ENCODE measurements at regions not wholly inside any gene's neighbourhood (a gene's known extent, or its start where the extent isn't known, plus 50 kb on each side); places are given as distances from the start of the nearest gene placed in this dataset.

GRCh38 chr9:84408416-84408815 is 67.9 kb upstream of the SLC28A3 start:
- H4K20me1 ChIP-seq (ENCODE audit: insufficient read depth): no peaks in the 10 kb centered on the region
- intact Hi-C loops (cut with micrococcal nuclease): no loop called here
- ChIA-PET CTCF (no interaction called here), POLR2A (no interaction called here), RAD21 (ENCODE audit: low non-redundant PET in 1 of 2, low total read pairs in 2 of 2, uncharacterized antibody in 2 of 2, unreplicated experiment in 2 of 2) (no interaction called here)
- ATAC-seq (no peak), DNase-seq (ENCODE audit: low read depth, low spot score) (no peak)
- H3K4me3 ChIP-seq (replicated peaks in 1 of 2; ENCODE audit: low read depth in 1 of 2, low read length in 2 of 2): no peak overlapping the region
- no peak overlapping the region for H3K9ac ChIP-seq (ENCODE audit: low read length)
- no peak overlapping the region for H3K27ac ChIP-seq (ENCODE audit: low read depth, low read length)
- BruUV-seq (replicated peaks): no TSS peak
- H3K9me3 ChIP-seq (ENCODE audit: control insufficient read depth in 1 of 2, insufficient read depth in 1 of 2, low read depth in 1 of 2, low read length in 2 of 2): no peaks in the 10 kb centered on the region
- no peaks in the 10 kb centered on the region for H3K79me2 ChIP-seq (ENCODE audit: insufficient read depth, low read length)
- no peak overlapping the region for H3K4me2 ChIP-seq (ENCODE audit: low read length)
- no peaks in the 10 kb centered on the region for H3K4me1 ChIP-seq (ENCODE audit: control insufficient read depth in 1 of 2, insufficient read depth in 2 of 2, low read length in 2 of 2)
- H3K9me2 ChIP-seq (ENCODE audit: insufficient read depth): no peaks in the 10 kb centered on the region
- no peaks in the 10 kb centered on the region for H3K36me3 ChIP-seq (ENCODE audit: control insufficient read depth in 1 of 2, insufficient read depth in 2 of 2, low read length in 2 of 2)
- H2AFZ ChIP-seq (ENCODE audit: low read depth, low read length, poor library complexity, severe bottlenecking): no peak overlapping the region
- no peak for TF ChIP-seq POLR2A (IDR thresholded peaks at IDR 0.05; ENCODE audit: borderline replicate concordance, extremely low read depth, insufficient read depth, insufficient read length)
- TF ChIP-seq CTCF (IDR thresholded peaks at IDR 0.05 in 2 of 3, conservative IDR thresholded peaks at IDR 0.05 in 1 of 3; ENCODE audit: borderline replicate concordance in 1 of 3, insufficient read depth in 1 of 3, low read depth in 2 of 3, low read length in 2 of 3): no peak
- TF ChIP-seq TCF7L2 (IDR thresholded peaks at IDR 0.05; ENCODE audit: borderline replicate concordance, extremely low read depth, insufficient read depth, insufficient read length): no peak
- TF ChIP-seq ZFX (IDR thresholded peaks at IDR 0.05): no peak
- TF ChIP-seq, protein P1, sequence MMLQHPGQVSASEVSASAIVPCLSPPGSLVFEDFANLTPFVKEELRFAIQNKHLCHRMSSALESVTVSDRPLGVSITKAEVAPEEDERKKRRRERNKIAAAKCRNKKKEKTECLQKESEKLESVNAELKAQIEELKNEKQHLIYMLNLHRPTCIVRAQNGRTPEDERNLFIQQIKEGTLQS (IDR thresholded peaks at IDR 0.05): no peak
- TF ChIP-seq SIN3A (IDR thresholded peaks at IDR 0.05; ENCODE audit: low read depth): no peak
- no peak for TF ChIP-seq SP1 (IDR thresholded peaks at IDR 0.05; ENCODE audit: low read depth)
- TF ChIP-seq JUND (IDR thresholded peaks at IDR 0.05): no peak
- no peak for TF ChIP-seq MAX (IDR thresholded peaks at IDR 0.05)
- TF ChIP-seq RAD21 (IDR thresholded peaks at IDR 0.05; ENCODE audit: low read depth): no peak
- TF ChIP-seq FOSL1 (IDR thresholded peaks at IDR 0.05; ENCODE audit: low read depth): no peak
- no peak for TF ChIP-seq ELF1 (IDR thresholded peaks at IDR 0.05; ENCODE audit: borderline replicate concordance, low read depth)
- TF ChIP-seq EZH2 (IDR thresholded peaks at IDR 0.05): no peak
- H3K27me3 ChIP-seq (ENCODE audit: insufficient read depth, low read length): no peaks in the 10 kb centered on the region

Measured in HCT116 (cell line).